SU-DHL-6 (cell line): ENCODE measurements at regions not wholly inside any gene's neighbourhood (a gene's known extent, or its start where the extent isn't known, plus 50 kb on each side); places are given as distances from the start of the nearest gene placed in this dataset.
A peak's percentile ranks its signal among the peaks of the same experiment; 100 is the strongest.

Experiments
- H2AFZ ChIP-seq: fragments of 200-600 bp; sonication (generic); 2 replicates; pipeline ENCODE4 v1.6.1; 2014; ENCODE audit warnings: low read depth, mild to moderate bottlenecking, moderate library complexity, mixed read lengths, antibody characterized with exemption, low read length; ENCODE audit not compliant: severe bottlenecking
- H3F3A ChIP-seq: fragments of 200-600 bp; shearing (Covaris generic); 2 replicates; pipeline ENCODE4 v1.6.0; 2016; ENCODE audit warnings: antibody characterized with exemption, mild to moderate bottlenecking; ENCODE audit not compliant: insufficient read depth
- H3K27ac ChIP-seq: fragments of 200-600 bp; sonication (generic); 2 replicates; pipeline ENCODE4 v1.5.1; 2016; ENCODE audit warnings: low read depth, mild to moderate bottlenecking, low read length, moderate library complexity, mixed read lengths
- H3K27me3 ChIP-seq: fragments of 200-600 bp; sonication (generic), shearing (Covaris generic); 2 replicates; pipeline ENCODE4 v1.6.0; 2014; ENCODE audit warnings: mild to moderate bottlenecking, low read length
- H3K36me3 ChIP-seq: fragments of 200-600 bp; sonication (generic); 2 replicates; pipeline ENCODE4 v1.6.1; 2014; ENCODE audit warnings: mild to moderate bottlenecking, low read length, mixed read lengths
- H3K4me2 ChIP-seq: fragments of 300-600, 200-600 bp; shearing (Covaris generic), sonication (generic); 2 replicates; pipeline ENCODE4 v1.6.0; 2014; ENCODE audit warnings: low read length, low read depth, mild to moderate bottlenecking; ENCODE audit not compliant: poor library complexity, severe bottlenecking
- H3K4me3 ChIP-seq: fragments of 200-600 bp; sonication (generic); 2 replicates; pipeline ENCODE4 v1.5.1; 2014; ENCODE audit warnings: antibody characterized with exemption, low read length, mild to moderate bottlenecking, mixed read lengths; ENCODE audit not compliant: insufficient read depth, poor library complexity, severe bottlenecking
- H3K79me2 ChIP-seq: fragments of 200-600 bp; sonication (generic); 2 replicates; pipeline ENCODE4 v1.6.1; 2014; ENCODE audit warnings: mild to moderate bottlenecking, low read length, moderate library complexity; ENCODE audit not compliant: insufficient read depth
- H3K9ac ChIP-seq: fragments of 200-600 bp; sonication (generic); 2 replicates; pipeline ENCODE4 v1.7.0; 2014; ENCODE audit warnings: mild to moderate bottlenecking, low read length
- H3K9me2 ChIP-seq: fragments of 200-600 bp; sonication (generic); replicated peaks from 2 replicates; pipeline ENCODE4 v1.6.1; 2014; ENCODE audit warnings: low read length; ENCODE audit not compliant: insufficient read depth
- H3K9me3 ChIP-seq: fragments of 200-600 bp; sonication (generic); 2 replicates; pipeline ENCODE4 v1.6.1; 2014; ENCODE audit warnings: low read length, mixed read lengths; ENCODE audit not compliant: insufficient read depth
- H4K20me1 ChIP-seq: fragments of 200-600 bp; sonication (generic); 2 replicates; pipeline ENCODE4 v1.6.1; 2014; ENCODE audit warnings: low read depth, mild to moderate bottlenecking, antibody characterized with exemption, low read length, moderate library complexity, mixed read lengths
- EZH2phosphoT487 ChIP-seq: fragments of 200-600 bp; sonication (generic), shearing (Covaris generic); conservative IDR thresholded peaks from 2 replicates; pipeline ENCODE4 v1.6.1; 2018; ENCODE audit warnings: mild to moderate bottlenecking, antibody characterized with exemption, low read length, moderate library complexity, mixed read lengths
- TF ChIP-seq, protein P1 (sequence below): fragments of 200-600 bp; sonication (generic); IDR thresholded peaks from one replicate; pipeline ENCODE4 v1.5.1; 2017; ENCODE audit warnings: antibody characterized with exemption, mild to moderate bottlenecking, low read length, moderate library complexity; ENCODE audit not compliant: insufficient read depth, poor library complexity, severe bottlenecking

DNA sequence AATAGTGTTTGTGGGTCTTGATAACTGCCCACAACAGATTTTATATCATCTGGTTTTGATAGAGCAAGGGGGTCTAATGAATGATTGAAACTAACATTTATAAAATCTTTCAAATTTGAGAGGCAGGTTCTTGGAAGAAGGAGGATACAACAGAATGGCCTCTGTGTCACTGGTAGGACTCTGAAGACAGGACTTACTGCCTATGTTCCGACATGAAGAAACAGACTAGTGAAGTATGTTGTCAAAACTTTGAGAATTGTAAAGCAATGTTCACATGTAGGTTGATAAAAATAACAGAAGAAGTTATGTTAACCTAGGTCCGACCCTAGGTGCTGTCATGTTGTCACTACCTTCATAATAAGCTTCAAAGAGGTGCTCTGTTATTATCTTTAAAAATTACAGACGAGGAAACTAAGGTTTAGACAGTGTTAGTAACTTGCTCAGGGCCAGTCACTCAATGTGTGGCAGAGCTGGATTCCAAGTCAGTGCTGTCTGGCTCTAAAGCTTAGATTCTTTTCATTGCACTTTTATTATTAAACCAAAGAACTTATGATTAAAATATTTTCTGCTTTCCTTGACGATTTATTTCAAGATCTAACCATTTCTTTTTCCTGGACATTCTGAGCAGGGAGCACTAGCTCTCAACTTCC lies 146.2 kb downstream of the RPIA start:
- Histone ChIP-seq H3K4me2 (peak overlapping the region; percentile 78), H3K27ac (peak overlapping the region; percentile 100), H3K9me3 (no peaks in the 10 kb centered on the region), H3K27me3 (no peaks in the 10 kb centered on the region), H3K36me3 (no peaks in the 10 kb centered on the region), H3K9me2 (no peaks in the 10 kb centered on the region), H3K9ac (peak overlapping the region; percentile 74), H2AFZ (no peak overlapping the region), H3K4me3 (no peak overlapping the region), H4K20me1 (no peaks in the 10 kb centered on the region), H3K79me2 (peaks cover 37% of the 10 kb centered on the region), H3F3A (peaks cover 77% of the 10 kb centered on the region)
- TF ChIP-seq EZH2phosphoT487 = no peak
- TF ChIP-seq, protein P1, sequence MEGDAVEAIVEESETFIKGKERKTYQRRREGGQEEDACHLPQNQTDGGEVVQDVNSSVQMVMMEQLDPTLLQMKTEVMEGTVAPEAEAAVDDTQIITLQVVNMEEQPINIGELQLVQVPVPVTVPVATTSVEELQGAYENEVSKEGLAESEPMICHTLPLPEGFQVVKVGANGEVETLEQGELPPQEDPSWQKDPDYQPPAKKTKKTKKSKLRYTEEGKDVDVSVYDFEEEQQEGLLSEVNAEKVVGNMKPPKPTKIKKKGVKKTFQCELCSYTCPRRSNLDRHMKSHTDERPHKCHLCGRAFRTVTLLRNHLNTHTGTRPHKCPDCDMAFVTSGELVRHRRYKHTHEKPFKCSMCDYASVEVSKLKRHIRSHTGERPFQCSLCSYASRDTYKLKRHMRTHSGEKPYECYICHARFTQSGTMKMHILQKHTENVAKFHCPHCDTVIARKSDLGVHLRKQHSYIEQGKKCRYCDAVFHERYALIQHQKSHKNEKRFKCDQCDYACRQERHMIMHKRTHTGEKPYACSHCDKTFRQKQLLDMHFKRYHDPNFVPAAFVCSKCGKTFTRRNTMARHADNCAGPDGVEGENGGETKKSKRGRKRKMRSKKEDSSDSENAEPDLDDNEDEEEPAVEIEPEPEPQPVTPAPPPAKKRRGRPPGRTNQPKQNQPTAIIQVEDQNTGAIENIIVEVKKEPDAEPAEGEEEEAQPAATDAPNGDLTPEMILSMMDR = no peak

DNA sequence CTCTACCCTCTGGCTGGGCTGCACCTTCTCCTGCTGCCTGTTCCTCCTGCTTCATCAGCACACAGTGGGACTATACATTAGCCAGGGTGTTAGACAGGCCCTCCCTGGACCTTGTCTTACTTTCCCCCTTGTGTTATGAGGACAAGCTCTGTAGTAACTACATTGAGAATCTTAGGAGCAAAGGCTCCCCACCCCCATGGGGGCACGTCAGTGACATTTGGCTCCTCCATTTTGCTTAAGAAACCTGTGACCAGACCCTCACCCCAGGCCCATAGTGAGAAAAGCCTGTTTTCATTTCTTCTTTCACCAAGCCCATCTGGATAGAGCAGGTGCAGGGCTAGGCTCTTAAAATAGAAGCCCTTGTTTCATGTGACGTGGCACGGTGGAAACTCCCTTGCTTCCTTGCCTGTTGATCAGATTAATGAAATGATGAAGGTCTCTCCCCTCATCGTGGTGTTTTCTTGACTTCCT lies 146.7 kb downstream of the RPIA start:
- TF ChIP-seq, protein P1 = no peak
- TF ChIP-seq EZH2phosphoT487 = no peak
- Histone ChIP-seq H3K27ac (peak overlapping the region; percentile 100), H3K9ac (peak overlapping the region; percentile 74), H3K36me3 (no peaks in the 10 kb centered on the region), H3K27me3 (no peaks in the 10 kb centered on the region), H3K79me2 (peaks cover 37% of the 10 kb centered on the region), H4K20me1 (no peaks in the 10 kb centered on the region), H3K9me3 (no peaks in the 10 kb centered on the region), H3K4me3 (no peak overlapping the region), H3K4me2 (peak overlapping the region; percentile 78), H3F3A (peaks cover 75% of the 10 kb centered on the region), H3K9me2 (no peaks in the 10 kb centered on the region), H2AFZ (no peak overlapping the region)

DNA sequence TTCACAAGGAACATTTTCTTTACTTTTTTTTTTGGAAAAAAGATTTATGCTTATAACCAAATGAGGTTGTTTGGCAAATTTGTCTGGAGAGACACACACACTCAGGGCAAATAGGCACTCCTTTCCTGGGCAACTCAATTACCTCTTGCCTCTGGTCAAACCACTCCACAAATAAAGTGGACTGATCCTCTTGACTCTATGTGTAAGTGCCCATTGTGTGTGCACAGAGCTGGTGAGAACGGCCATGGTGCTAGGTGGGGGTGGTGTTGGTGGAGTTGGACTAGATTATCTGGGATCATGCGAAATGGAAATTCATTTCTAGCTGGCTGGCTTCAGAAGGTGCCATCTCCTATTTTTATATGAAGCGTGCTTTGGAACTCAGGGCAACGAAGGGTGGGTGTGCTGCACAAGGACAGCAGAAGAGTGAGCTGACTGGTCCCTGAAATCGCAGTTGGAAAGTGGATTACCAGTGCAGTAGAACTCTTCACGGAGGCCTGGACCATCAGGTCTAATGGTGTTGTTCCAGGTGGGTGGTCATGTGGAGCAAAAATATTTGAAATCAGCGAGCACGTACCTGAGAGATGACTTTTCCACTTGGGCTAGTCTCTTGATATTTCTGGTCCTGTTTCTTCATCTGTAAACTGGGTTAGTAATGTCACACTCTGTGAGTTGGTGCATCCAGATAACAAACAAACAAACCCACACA lies 149.9 kb downstream of the RPIA start:
- Histone ChIP-seq H3K79me2 (peaks cover 34% of the 10 kb centered on the region), H3K27me3 (no peaks in the 10 kb centered on the region), H4K20me1 (no peaks in the 10 kb centered on the region), H3K9me2 (no peaks in the 10 kb centered on the region), H3K4me2 (peak overlapping the region; percentile 73), H3K9ac (peak overlapping the region; percentile 61), H3K36me3 (no peaks in the 10 kb centered on the region), H3F3A (peaks cover 73% of the 10 kb centered on the region), H2AFZ (no peak overlapping the region), H3K27ac (peak overlapping the region; percentile 100), H3K9me3 (no peaks in the 10 kb centered on the region), H3K4me3 (peak overlapping the region; percentile 17)
- TF ChIP-seq EZH2phosphoT487 = no peak
- TF ChIP-seq, protein P1 = no peak
